ENCODE measurements at regions not wholly inside any gene's neighbourhood (a gene's known extent, or its start where the extent isn't known, plus 50 kb on each side); places are given as distances from the start of the nearest gene placed in this dataset.

GRCh38 chr1:101182627-101183387, 54.0 kb upstream of the S1PR1 start:
- TF ChIP-seq CTCF (conservative IDR thresholded peaks at IDR 0.05 in 1 of 2, IDR thresholded peaks at IDR 0.05 in 1 of 2; ENCODE audit: low read depth in 1 of 2, low read length in 2 of 2), result no peak
- TF ChIP-seq EZH2 (IDR thresholded peaks at IDR 0.05; ENCODE audit: low read length, missing control alignments), result no peak
